CD14-positive monocyte (primary cell): ENCODE measurements at regions not wholly inside any gene's neighbourhood (a gene's known extent, or its start where the extent isn't known, plus 50 kb on each side); places are given as distances from the start of the nearest gene placed in this dataset.
A peak's percentile ranks its signal among the peaks of the same experiment; 100 is the strongest.

Experiments used
- DNase-seq, 3 donors: peaks; one replicate each; pipeline ENCODE4 v3.0.0-alpha.2; 2011 to 2022
- H2AFZ ChIP-seq: 2 replicates; pipeline ENCODE4 v1.6.0; 2012; ENCODE audit warnings: mild to moderate bottlenecking, low read depth, low read length, inconsistent platforms; ENCODE audit not compliant: insufficient read depth, poor library complexity, severe bottlenecking
- H3K27ac ChIP-seq, 2 donors: 1 replicate in 1 of 2; 2 replicates in 1 of 2; pipeline ENCODE4 v1.5.1; 2012 to 2013; ENCODE audit warnings: low read length in 2 of 2, control low read depth in 1 of 2, inconsistent platforms in 1 of 2, low read depth in 1 of 2, mild to moderate bottlenecking in 1 of 2
- H3K27me3 ChIP-seq, 2 donors: one replicate each; pipeline versions ENCODE4 v1.6.0 to v1.6.1; 2011 to 2013; ENCODE audit warnings: low read length in 2 of 2; ENCODE audit not compliant: control insufficient read depth in 2 of 2, insufficient read depth in 2 of 2
- H3K36me3 ChIP-seq, 2 donors: replicated peaks in 1 of 2; 1 replicate in 1 of 2; 2 replicates in 1 of 2; pipeline versions ENCODE4 v1.5.1 to v1.6.1; 2012 to 2013; ENCODE audit warnings: low read length in 2 of 2, control low read depth in 1 of 2, inconsistent platforms in 1 of 2, mild to moderate bottlenecking in 1 of 2; ENCODE audit not compliant: insufficient read depth in 2 of 2, control insufficient read depth in 1 of 2
- H3K4me1 ChIP-seq, 2 donors: 1 replicate in 1 of 2; 2 replicates in 1 of 2; pipeline versions ENCODE4 v1.5.1 to v1.6.1; 2012 to 2013; ENCODE audit warnings: low read length in 2 of 2, control low read depth in 1 of 2, inconsistent platforms in 1 of 2, mild to moderate bottlenecking in 1 of 2, moderate library complexity in 1 of 2; ENCODE audit not compliant: insufficient read depth in 2 of 2, control insufficient read depth in 1 of 2
- H3K4me2 ChIP-seq: replicated peaks from 2 replicates; pipeline ENCODE3; 2012; ENCODE audit warnings: low read length, moderate library complexity, mild to moderate bottlenecking; ENCODE audit not compliant: poor library complexity, severe bottlenecking; ENCODE audit errors: extremely low read depth
- H3K4me3 ChIP-seq, 3 experiments: fragments of 200-600 bp in 1 of 3; sonication (generic) in 1 of 3; replicated peaks in 1 of 3; 1 replicate in 2 of 3; 2 replicates in 1 of 3; pipeline ENCODE4 v1.5.1; 2011 to 2013; ENCODE audit warnings: low read length in 3 of 3, mild to moderate bottlenecking in 3 of 3, control low read depth in 2 of 3, low read depth in 2 of 3, inconsistent platforms in 1 of 3, moderate library complexity in 1 of 3
- H3K79me2 ChIP-seq: 2 replicates; pipeline ENCODE4 v1.6.0; 2012; ENCODE audit warnings: mild to moderate bottlenecking, control low read depth, inconsistent platforms, low read length, moderate library complexity; ENCODE audit not compliant: insufficient read depth
- H3K9ac ChIP-seq: 2 replicates; pipeline ENCODE4 v1.6.0; 2017; ENCODE audit warnings: low read length, mild to moderate bottlenecking; ENCODE audit not compliant: insufficient read depth, poor library complexity, severe bottlenecking
- H3K9me3 ChIP-seq, 2 donors: replicated peaks in 1 of 2; 1 replicate in 1 of 2; 2 replicates in 1 of 2; pipeline versions ENCODE4 v1.5.1 to v1.6.1; 2012 to 2013; ENCODE audit warnings: low read length in 2 of 2, control low read depth in 1 of 2; ENCODE audit not compliant: control insufficient read depth in 1 of 2, insufficient read depth in 1 of 2
- H4K20me1 ChIP-seq: 2 replicates; pipeline ENCODE4 v1.6.0; 2012; ENCODE audit warnings: mild to moderate bottlenecking, low read length, control low read depth, moderate library complexity; ENCODE audit not compliant: insufficient read depth
- H3K27ac Mint-ChIP-seq, 7 donors: one replicate each; pipeline ENCODE4 v1.8.0; 2020; ENCODE audit warnings: mild to moderate bottlenecking in 7 of 7, mixed read lengths in 7 of 7, moderate library complexity in 6 of 7, inconsistent platforms in 2 of 7
- H3K27me3 Mint-ChIP-seq, 3 donors: one replicate each; pipeline ENCODE4 v1.8.0; 2021 to 2022; ENCODE audit warnings: low read depth in 3 of 3, mild to moderate bottlenecking in 3 of 3, mixed read lengths in 3 of 3, moderate library complexity in 3 of 3, inconsistent platforms in 1 of 3
- H3K36me3 Mint-ChIP-seq, 2 donors: one replicate each; pipeline ENCODE4 v1.8.0; 2020; ENCODE audit warnings: mixed read lengths in 2 of 2, inconsistent platforms in 1 of 2, mild to moderate bottlenecking in 1 of 2
- H3K4me1 Mint-ChIP-seq: one replicate; pipeline ENCODE4 v1.8.0; 2020; ENCODE audit warnings: mild to moderate bottlenecking, mixed read lengths
- H3K4me3 Mint-ChIP-seq, 2 donors: one replicate each; pipeline ENCODE4 v1.8.0; 2020; ENCODE audit warnings: mild to moderate bottlenecking in 2 of 2, mixed read lengths in 2 of 2, moderate library complexity in 1 of 2
- H3K9me3 Mint-ChIP-seq, 7 donors: one replicate each; pipeline ENCODE4 v1.8.0; 2020 to 2022; ENCODE audit warnings: mixed read lengths in 7 of 7, mild to moderate bottlenecking in 6 of 7, moderate library complexity in 6 of 7, inconsistent platforms in 2 of 7
- CTCF ChIP-seq: fragments of 200-600 bp; IDR thresholded peaks from one replicate; pipeline ENCODE4 v1.8.0; 2022; ENCODE audit warnings: antibody characterized with exemption, mild to moderate bottlenecking
- WGBS: methylation state at CpG from one replicate; pipeline ENCODE4 v1.1.5; 2013; ENCODE audit warnings: missing lambda C conversion rate; ENCODE audit not compliant: insufficient coverage; 5-methylcytosine and 5-hydroxymethylcytosine counted together
- intact Hi-C, 2 donors: fragments of 100-400 bp; cut with micrococcal nuclease; formaldehyde crosslinking; loops; one replicate each; pipeline versions ENCODE4 v1.15.0 to v1.15.1; 2023

GRCh38 chr12:89791286-89791685 is 82.6 kb upstream of the ATP2B1 start:
- Histone ChIP-seq H3K27me3 (no peaks in the 10 kb centered on the region), H3K9ac (no peak overlapping the region), H4K20me1 (no peaks in the 10 kb centered on the region), H3K79me2 (no peaks in the 10 kb centered on the region), H3K36me3 (no peaks in the 10 kb centered on the region), H3K4me2 (no peak overlapping the region), H2AFZ (peak overlapping the region; percentile 43), H3K4me1 (peaks cover 32 to 38% of the 10 kb centered on the region in 2 donors), H3K4me3 (no peak overlapping the region), H3K9me3 (peaks cover 5 to 6% of the 10 kb centered on the region in 2 donors), H3K27ac (peak overlapping the region in 1 of 2 donors; percentile 5)
- no peaks in the 10 kb centered on the region for H3K27me3 Mint-ChIP-seq
- H3K27ac Mint-ChIP-seq = peak overlapping the region in 6 of 7 donors; percentile 11 to 96 (median 62)
- peaks cover 4 to 11% (median 9%) of the 10 kb centered on the region in 7 donors for H3K9me3 Mint-ChIP-seq
- H3K4me3 Mint-ChIP-seq = no peak overlapping the region
- TF ChIP-seq CTCF = no peak
- intact Hi-C loops = loop anchor here in 1 of 2 donors (10.0 kb wide), 1 partner anchor 64 kb away; no protein-coding TSS in a partner anchor
- H3K4me1 Mint-ChIP-seq = peaks cover 35% of the 10 kb centered on the region
- peaks cover 0 to 10% of the 10 kb centered on the region in 2 donors for H3K36me3 Mint-ChIP-seq
- no peak for DNase-seq
- WGBS = no CpG with 5 or more reads among the region's 2 CpGs

DNA sequence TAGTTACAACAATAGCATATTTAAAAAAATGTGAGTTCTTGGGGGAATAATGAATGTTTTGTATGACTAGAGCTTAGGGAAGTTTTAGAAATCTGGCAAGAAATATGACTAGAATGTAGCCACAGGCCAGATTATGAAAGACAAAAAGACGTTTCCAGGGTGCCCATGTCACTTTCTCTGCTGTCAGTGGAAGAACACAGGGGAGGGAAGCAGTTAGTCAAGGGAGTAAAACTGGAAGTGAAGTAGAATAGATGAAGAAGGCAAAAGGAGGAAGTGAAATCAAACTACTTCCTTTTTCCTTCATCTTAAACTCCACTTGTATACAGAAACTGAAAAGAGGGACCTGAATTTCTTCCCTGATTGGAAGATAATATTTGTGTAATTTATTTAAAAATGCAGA is 81.2 kb upstream of the ATP2B1 start:
- Histone ChIP-seq H3K27me3 (no peaks in the 10 kb centered on the region), H3K36me3 (no peaks in the 10 kb centered on the region), H3K4me3 (peak overlapping the region in 1 of 3 experiments; percentile 46), H2AFZ (no peak overlapping the region), H3K27ac (peak overlapping the region; percentile 81 to 84), H3K9ac (no peak overlapping the region), H3K4me1 (peaks cover 32 to 38% of the 10 kb centered on the region in 2 donors), H4K20me1 (no peaks in the 10 kb centered on the region), H3K4me2 (peak overlapping the region; percentile 55), H3K79me2 (no peaks in the 10 kb centered on the region), H3K9me3 (peaks cover 9 to 11% of the 10 kb centered on the region in 2 donors)
- Mint-ChIP-seq H3K36me3 (peaks cover 4 to 17% of the 10 kb centered on the region in 2 donors), H3K27ac (peak overlapping the region; percentile 88 to 96 (median 94)), H3K4me1 (peaks cover 35% of the 10 kb centered on the region), H3K9me3 (peaks cover 7 to 22% (median 17%) of the 10 kb centered on the region in 7 donors), H3K4me3 (peak overlapping the region in 1 of 2 donors; percentile 54), H3K27me3 (no peaks in the 10 kb centered on the region)
- no peak for TF ChIP-seq CTCF
- intact Hi-C loops = loop anchor here (2.0 to 10.0 kb wide), 3 partner anchors 33 to 73 kb away; no protein-coding TSS in a partner anchor
- DNase-seq = peak; percentile 92 to 97 (median 97)
- WGBS = 0% methylated on average over 1 of the region's 1 CpG
